SK-N-DZ (cell line): ENCODE measurements at regions not wholly inside any gene's neighbourhood (a gene's known extent, or its start where the extent isn't known, plus 50 kb on each side); places are given as distances from the start of the nearest gene placed in this dataset.

Experiments
- DNase-seq: peaks from one replicate; pipeline ENCODE4 v3.0.0-alpha.2; 2015; ENCODE audit warnings: low spot score

DNA sequence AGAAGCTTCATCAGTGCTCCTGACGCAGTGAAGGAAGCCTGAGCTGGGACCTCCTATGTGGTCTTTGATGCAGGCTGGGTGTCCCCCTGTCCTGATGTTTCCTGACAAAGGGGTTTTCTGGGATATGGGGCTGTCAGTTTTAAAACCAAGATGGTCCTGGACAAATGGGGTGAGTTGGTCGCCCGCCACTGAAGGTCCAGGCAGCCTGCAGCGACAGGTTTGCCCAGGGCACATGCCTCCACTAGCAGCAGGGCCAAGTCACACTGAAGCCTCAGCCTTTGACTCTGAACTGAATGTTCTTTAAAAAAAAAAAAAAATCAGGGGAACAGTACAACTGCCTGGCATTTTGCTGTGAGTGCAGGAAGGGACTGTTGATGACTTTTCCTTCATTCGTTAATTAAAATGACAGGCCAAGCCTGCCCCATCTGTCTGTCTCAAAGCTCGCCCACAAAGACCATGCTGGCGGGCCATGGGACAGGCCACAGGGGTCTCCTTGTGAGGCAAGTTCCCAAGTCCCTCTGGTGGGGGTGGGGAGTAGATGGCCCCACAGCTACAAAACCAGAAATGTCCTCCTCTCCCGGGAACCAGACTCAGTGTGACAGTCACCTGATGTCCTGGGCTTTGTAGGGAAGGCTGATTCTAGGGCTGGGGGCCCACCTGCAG lies 274.8 kb downstream of the CTTN start:
- no peak for DNase-seq

GRCh38 chr11:70674605-70675004 lies 276.3 kb downstream of the CTTN start:
- no peak for DNase-seq

DNA sequence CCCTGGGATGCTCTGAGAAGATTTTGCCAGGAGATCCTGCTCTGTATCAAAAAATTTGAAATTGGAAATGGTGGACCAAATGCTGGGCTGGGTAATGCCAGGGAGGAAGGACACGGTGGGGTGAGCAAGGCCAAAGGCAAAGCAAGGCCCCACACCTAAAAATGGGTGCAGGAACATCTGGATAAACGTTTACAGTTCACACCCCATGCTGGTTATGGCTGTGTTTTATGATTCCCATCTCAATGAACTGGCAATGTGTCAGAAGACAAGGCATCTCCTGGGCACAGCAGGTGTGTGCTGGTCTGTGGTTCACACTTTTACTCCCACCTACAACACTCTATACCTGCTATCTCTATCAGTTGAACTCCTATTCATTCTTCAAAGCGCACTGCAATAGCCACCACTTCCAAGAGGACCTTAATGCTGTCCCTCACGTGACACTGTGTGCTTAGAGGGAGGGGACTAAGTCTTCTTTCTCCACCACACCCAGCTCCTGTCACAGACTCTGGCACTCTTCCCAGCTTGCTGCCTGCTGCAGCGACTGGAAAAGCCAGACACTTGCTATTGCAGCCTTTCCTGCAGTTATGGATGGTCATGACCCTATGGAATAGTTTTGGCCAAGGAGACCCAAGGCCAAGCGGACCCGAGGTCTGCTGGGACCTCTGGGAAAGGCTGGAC lies 277.5 kb downstream of the CTTN start:
- DNase-seq = no peak

DNA sequence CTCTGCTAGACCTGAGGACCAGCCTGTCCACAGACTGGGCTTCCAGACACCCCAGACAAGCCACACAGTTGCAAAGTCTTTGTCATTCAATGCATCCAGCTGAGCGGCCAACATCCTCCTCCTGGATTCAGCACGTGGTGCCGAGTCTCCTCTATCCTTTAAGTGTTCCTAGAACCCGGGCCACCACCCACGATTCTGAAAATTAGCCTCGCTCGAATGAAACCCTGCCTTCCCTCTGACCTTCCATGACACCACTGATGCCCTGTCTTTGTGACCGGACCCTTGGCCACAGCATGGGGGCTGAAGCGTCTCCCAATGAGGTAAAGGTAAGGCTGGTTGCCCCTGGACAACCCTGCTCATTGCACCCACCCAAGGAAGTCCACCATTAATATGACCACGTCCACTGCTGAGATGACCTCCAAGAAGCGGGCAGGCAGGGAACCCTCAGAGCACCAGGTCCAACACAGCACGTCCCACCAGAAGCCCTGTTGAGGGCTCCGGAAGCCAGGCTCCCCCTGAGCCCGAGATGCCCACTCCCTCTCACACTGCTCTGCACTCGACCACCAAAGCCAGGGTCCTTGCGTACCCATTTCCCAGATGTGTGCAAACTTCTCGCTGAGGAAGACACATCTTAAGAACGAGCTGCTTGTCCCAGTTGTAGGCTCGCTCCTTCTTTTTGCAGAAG lies 279.0 kb downstream of the CTTN start:
- no peak for DNase-seq

DNA sequence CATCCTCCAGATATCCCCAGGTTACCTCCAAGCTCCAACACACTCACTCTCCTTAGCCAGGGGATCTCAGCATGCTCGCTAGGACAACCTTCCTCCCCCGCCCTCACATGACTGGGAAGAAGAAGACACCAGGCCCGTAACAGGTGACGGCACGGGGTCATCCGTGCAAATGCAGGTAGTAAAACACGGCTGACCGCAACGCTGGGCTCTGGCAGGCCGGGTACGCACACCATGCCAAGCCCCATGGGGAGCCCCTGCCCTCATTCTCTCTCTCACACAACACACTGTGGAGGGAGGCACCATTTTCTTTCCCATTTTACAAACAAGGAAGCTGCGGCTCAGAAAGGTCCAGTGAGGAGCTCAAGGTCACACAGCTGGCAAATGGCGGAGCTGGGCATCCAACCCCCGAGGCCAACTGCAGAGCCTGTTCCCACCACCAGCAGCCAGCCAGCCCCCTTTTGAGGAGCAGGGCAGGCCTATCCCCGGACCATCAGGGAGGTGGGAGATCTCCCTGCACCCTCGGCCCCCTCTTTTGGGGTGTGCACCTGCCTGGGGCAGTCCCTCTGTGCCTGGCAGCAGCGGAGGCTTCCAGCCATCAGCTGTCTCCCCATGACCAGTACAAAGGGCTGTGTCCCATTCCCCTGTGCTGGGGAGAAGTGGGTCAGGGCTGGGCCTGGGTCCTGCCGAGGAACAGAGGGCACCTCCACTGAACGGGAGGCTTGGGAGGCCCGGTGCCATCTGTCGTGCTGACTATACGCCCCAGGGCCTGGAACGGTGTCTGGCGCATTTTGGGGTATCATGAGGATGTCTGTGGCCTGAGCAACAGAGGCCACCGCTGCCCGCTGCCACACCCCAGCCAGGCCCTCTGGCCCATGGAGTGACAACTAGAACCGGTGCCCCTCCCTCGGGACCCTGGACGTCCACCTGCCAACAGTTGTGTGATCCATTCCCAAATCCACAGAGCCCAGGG lies 280.9 kb downstream of the CTTN start:
- no peak for DNase-seq

- DNase-seq = no peak
Observed at GRCh38 chr11:70680781-70681281, 282.5 kb downstream of the CTTN start.

DNA sequence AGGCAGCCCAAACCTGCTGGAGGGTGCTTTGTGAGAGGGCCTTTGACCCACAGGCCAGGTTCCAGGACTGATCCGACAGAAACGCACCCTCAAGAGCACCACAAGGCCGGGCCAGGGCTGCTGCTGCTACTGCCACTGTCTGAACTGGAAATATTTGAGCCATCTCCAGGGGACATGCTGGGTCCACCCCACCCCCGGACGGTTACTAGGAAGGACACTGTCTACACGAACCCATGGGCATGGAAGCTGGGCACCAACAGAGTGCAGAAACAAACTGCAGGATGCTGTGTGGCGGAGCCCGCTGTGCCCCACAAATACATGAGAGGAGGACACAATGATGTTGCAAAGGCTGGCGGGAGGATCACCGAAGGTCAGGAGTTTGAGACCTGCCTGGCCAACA lies 283.7 kb downstream of the CTTN start:
- no peak for DNase-seq

DNA sequence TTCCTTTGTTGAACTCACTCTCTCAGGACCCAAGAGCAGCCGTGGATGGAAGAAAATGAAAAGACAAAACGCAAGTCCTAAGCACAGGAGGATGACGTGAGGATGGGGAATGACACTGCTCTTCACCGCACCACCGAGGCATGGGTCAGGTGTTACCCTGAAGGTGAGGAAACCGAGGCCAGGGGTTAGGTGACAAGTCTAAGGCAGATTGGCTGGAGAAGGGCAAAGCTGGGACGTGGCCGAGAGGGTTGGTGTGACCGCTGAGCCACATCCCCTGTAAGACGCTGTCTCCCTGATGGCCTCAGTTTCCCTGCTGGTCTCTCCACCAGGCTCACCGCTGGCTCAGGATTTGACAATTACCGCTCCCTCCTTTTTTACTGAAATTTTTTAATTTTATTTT lies 284.4 kb downstream of the CTTN start:
- DNase-seq = no peak

- no peak for DNase-seq
Observed at GRCh38 chr11:70687716-70688115, 289.4 kb downstream of the CTTN start.

GRCh38 chr11:70688142-70688541 lies 289.8 kb downstream of the CTTN start:
- no peak for DNase-seq

- DNase-seq = no peak
Observed at GRCh38 chr11:70689764-70690163, 291.4 kb downstream of the CTTN start.

- DNase-seq = no peak
Observed at GRCh38 chr11:70692131-70692530, 293.8 kb downstream of the CTTN start.

DNA sequence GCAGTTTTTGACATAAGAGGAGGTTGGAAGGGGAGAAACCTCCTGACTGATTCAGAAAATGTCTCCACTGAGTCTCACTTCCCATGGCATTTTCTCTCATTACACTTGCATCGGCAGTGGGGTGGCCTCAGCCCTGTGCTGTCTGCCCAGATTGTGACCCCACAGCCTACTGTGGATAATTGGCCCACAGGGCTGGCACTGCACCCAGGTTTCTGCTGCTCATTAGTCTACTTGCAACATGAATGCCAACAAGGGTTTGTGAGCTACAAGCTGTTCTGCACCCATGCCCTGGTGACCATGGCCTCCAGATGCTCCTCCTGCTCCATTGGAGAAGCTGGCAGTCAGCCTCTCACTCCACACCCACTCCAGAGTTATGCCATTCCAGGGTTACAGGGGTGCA lies 296.0 kb downstream of the CTTN start:
- no peak for DNase-seq

DNA sequence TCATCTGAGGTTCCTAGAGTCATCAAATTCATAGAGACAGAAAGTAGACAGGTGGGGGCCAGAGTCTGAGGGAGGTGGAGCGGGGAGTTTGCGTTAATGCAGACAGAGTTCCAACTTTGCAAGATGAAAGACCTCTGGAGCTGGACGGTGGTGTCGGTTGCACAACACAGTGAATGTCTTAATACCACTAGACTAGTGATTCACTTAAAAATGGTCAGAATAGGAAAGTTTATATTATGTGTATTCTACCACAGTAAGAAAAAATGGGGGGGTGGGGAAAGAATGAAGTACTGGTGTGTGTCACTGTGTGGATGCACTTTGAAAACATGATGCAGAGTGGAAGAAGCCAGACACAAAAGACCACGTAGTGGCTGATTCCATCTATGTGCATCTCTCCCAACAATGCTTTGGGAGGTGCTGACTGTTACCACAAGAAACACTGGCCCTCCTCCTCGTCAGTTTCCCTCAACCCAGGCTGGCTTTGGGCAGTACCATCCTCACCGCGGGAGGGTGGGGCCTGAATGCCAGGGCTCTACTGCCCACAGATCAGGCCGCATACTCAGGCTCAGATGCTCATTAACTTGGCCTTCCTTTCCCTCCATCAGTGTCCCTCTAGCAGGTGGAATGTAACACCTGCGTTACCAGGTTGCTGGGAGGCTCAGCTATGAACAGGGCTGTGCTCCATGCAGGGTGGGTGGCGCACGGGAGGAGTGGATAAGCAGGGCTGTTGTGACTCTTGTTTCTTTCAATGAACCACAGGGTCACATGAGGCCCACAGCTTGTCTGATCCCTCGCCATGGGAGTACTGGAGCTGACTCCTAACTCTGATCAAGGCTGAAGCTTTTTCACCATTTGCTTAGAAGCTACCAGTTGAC lies 297.0 kb downstream of the CTTN start:
- DNase-seq = no peak

DNA sequence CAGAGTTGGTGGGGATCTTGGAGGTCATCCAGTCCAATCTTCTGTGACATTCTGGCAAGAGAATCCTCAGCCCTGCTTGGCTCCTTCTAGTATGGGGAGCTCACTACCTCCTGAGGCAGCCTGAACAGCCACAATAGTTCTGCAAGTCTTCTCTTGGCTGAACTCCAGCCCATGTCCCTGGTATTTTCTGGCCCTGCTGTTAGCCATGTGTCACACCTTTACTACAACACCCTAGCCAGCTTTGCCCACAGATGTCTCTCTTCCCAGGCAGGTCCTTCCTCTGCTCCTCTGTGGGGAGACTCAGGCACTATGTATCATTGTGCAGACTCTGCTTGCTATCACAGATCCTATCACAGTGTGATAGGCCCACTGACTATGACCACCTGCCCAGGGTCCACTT lies 297.7 kb downstream of the CTTN start:
- DNase-seq = no peak

GRCh38 chr11:70696564-70696963 lies 298.2 kb downstream of the CTTN start:
- no peak for DNase-seq

DNA sequence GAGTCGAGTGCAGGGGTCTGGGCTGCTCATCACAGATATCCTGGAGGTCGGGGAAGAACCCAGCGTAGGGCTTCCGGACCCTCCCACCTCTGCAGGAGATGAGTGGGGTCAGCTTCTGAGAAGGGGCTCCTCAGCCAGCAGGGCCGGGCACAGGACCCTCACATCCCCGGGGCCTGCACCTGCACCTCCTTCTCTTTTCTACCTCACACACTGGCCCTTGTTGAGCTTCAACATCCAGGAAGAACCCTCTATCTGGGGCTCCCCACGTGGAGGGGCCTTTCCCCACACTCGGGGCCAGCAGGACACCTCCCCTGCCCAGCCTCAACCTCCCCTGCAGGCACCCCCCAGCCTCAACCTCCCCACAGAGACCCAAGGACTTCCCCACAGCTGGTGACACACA lies 299.4 kb downstream of the CTTN start:
- DNase-seq = no peak

DNA sequence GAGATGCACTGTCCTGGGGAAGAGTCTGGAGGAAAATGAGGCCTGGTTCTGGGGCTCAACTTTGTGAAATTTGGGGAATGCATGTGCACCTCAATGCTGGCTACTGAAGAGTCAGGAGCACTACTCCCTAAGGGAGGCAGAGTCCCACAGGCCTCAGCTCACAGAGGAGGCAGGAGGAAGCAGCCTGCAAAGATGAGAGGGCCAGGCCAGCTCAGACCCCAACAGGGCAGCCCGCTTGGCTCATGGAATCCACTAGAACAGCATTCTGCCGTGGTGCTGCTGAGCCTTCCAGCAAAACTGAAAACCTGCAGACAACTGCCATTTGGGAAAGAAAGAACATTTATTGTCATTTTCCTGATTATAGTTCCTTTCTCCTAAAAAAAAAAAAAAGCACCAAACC lies 300.5 kb downstream of the CTTN start:
- no peak for DNase-seq

- peak; percentile 9 for DNase-seq
Observed at GRCh38 chr11:70699294-70700221, 301.2 kb downstream of the CTTN start.

DNA sequence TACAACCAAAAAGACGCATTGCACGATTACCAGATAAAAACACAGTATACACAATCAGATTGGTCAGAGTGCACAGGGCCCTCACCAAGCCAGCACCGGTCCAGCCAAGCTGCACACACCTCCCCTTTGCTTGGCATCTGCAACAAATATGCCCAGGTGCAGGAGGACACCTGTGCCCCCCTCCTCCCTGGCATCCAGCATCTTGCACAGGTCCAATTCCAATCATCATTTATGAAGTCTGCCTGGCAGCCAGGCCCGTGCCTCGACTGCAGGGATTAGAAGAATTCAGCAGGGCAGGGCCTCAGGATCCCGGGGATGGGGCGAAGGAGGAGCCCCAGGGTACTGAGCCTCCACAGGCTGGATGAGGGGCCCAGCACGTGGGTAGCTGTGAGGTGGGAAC lies 302.1 kb downstream of the CTTN start:
- DNase-seq = no peak
